Naive thymus-derived CD8-positive, alpha-beta T cell (primary cell): ENCODE measurements at regions not wholly inside any gene's neighbourhood (a gene's known extent, or its start where the extent isn't known, plus 50 kb on each side); places are given as distances from the start of the nearest gene placed in this dataset.
"Not testable (repeated sequence)": the region's sequence is repeated elsewhere in the genome, so short reads cannot be mapped to it uniquely, and the experiment has no call there.

ENCODE experiments used
- ATAC-seq, 2 donors: fragments of 150-1000 bp; cut with Tn5 transposase in 1 of 2; sonication (Bioruptor Pico), chemical (Tn5 transposase) in 1 of 2; 1 replicate in 1 of 2; 2 replicates in 1 of 2; pipeline ENCODE4 v1.10.0; 2021; ENCODE audit warnings: mild to moderate bottlenecking in 2 of 2, moderate library complexity in 2 of 2
- POLR2A ChIA-PET: fragments of 350-600 bp; sonication (Branson Sonifier 250); formaldehyde crosslinking; loops from one replicate; lab custom pipeline; 2021; ENCODE audit warnings: antibody characterized with exemption; lab: Charles Lee
- DNase-seq, 10 donors: peaks; one replicate each; pipeline versions ENCODE4 v3.0.0 to v3.0.0-alpha.2; 2020 to 2022
- H3K27ac Mint-ChIP-seq, 10 donors: one replicate each; pipeline ENCODE4 v1.8.0; 2020 to 2022; ENCODE audit warnings: mild to moderate bottlenecking in 10 of 10, mixed read lengths in 10 of 10, moderate library complexity in 4 of 10, inconsistent platforms in 1 of 10
- H3K27me3 Mint-ChIP-seq, 5 donors: one replicate each; pipeline ENCODE4 v1.8.0; 2021 to 2022; ENCODE audit warnings: mixed read lengths in 5 of 5
- H3K36me3 Mint-ChIP-seq, 3 donors: one replicate each; pipeline ENCODE4 v1.8.0; 2020 to 2022; ENCODE audit warnings: mixed read lengths in 3 of 3, mild to moderate bottlenecking in 2 of 3, inconsistent platforms in 1 of 3
- H3K4me1 Mint-ChIP-seq, 4 donors: one replicate each; pipeline ENCODE4 v1.8.0; 2021 to 2022; ENCODE audit warnings: mixed read lengths in 4 of 4
- H3K4me3 Mint-ChIP-seq, 10 donors: one replicate each; pipeline ENCODE4 v1.8.0; 2020 to 2022; ENCODE audit warnings: mild to moderate bottlenecking in 10 of 10, mixed read lengths in 10 of 10, moderate library complexity in 6 of 10, inconsistent platforms in 1 of 10
- H3K9me3 Mint-ChIP-seq, 9 donors: one replicate each; pipeline ENCODE4 v1.8.0; 2020 to 2022; ENCODE audit warnings: mixed read lengths in 9 of 9, mild to moderate bottlenecking in 3 of 9, inconsistent platforms in 1 of 9, moderate library complexity in 1 of 9

- Mint-ChIP-seq H3K27me3 (no peaks in the 10 kb centered on the region), H3K36me3 (no peaks in the 10 kb centered on the region), H3K4me3 (no peak overlapping the region), H3K4me1 (no peaks in the 10 kb centered on the region), H3K27ac (no peak overlapping the region), H3K9me3 (peaks cover 0 to 4% (median 0%) of the 10 kb centered on the region in 9 donors)
- POLR2A ChIA-PET: no interaction called here
- ATAC-seq (no peak), DNase-seq (no peak)
These were observed 685.7 kb downstream of the BCKDHB start for GRCh38 chr6:80792151-80792550.

DNA sequence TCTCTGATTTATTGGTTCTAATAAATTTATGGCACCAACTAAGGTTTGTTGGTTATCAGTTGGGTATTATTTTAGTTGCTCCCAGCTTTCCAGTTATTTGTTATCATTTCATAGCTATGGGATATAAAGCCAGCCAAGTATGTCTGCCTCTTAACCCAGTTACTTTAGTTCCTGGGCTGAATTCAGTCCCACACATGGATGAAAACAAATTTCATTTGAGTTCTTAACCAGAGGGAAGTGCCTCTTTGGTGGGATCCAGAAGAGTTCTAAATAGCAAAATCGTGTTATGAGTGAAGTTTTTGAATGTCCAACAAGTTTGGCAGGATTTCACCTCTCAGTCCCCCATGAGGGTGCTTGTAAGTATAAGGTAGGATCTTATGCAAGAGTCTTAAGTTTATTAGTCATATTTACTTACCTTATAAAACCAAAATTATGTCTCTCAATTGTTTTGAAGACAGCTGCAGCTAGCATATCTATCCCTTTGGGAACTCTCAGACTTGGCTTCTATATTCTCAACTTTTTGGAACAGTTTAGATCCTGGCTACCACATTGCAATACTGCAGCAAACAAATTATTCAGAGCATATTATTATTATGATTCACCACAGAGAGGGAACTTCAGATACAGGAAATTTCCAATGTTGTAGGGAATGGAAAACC lies 683.6 kb downstream of the BCKDHB start:
- POLR2A ChIA-PET: no interaction called here
- ATAC-seq (no peak), DNase-seq (no peak)
- H3K27me3 Mint-ChIP-seq: no peaks in the 10 kb centered on the region
- H3K4me1 Mint-ChIP-seq: no peaks in the 10 kb centered on the region
- H3K9me3 Mint-ChIP-seq: peaks cover 0 to 5% (median 0%) of the 10 kb centered on the region in 9 donors
- H3K4me3 Mint-ChIP-seq: no peak overlapping the region
- H3K27ac Mint-ChIP-seq: no peak overlapping the region
- no peaks in the 10 kb centered on the region for H3K36me3 Mint-ChIP-seq

- DNase-seq, ATAC-seq, H3K27ac Mint-ChIP-seq, H3K4me3 Mint-ChIP-seq, H3K27me3 Mint-ChIP-seq, POLR2A ChIA-PET, H3K4me1 Mint-ChIP-seq, H3K36me3 Mint-ChIP-seq: not testable (repeated sequence)
- H3K9me3 Mint-ChIP-seq: peaks cover 0 to 24% (median 13%) of the 10 kb centered on the region in 9 donors
These were observed 676.8 kb downstream of the BCKDHB start for GRCh38 chr6:80783271-80783670.

- POLR2A ChIA-PET: no interaction called here
- Mint-ChIP-seq H3K4me3 (no peak overlapping the region), H3K9me3 (peaks cover 0 to 7% (median 0%) of the 10 kb centered on the region in 9 donors), H3K27me3 (no peaks in the 10 kb centered on the region), H3K4me1 (no peaks in the 10 kb centered on the region), H3K36me3 (no peaks in the 10 kb centered on the region), H3K27ac (no peak overlapping the region)
- ATAC-seq: no peak
- DNase-seq: no peak
These were observed 665.5 kb downstream of the BCKDHB start for GRCh38 chr6:80771941-80772340.

DNA sequence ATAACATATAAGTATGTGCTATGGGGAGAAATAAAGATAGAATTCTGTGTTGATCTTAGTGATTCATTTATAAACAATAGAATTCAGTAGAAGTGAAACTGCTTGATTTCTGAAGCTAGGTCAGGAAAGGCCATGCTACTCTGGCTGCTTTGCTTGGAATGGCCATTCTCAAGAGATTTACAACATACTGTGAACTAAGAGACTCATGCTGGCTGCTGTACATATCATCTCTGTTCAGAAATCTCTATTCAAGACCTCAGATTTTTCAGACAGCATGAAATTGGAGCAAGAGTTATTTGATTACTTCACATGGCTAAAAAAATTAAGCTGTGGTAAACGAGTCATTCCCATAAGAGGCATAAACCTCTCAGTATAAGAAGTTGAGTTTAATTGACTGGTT lies 662.6 kb downstream of the BCKDHB start:
- no peak overlapping the region for H3K27ac Mint-ChIP-seq
- no peaks in the 10 kb centered on the region for H3K36me3 Mint-ChIP-seq
- ATAC-seq (no peak), DNase-seq (no peak)
- no peaks in the 10 kb centered on the region for H3K27me3 Mint-ChIP-seq
- POLR2A ChIA-PET: no interaction called here
- no peaks in the 10 kb centered on the region for H3K4me1 Mint-ChIP-seq
- peaks cover 0 to 7% (median 0%) of the 10 kb centered on the region in 9 donors for H3K9me3 Mint-ChIP-seq
- no peak overlapping the region for H3K4me3 Mint-ChIP-seq

- Mint-ChIP-seq H3K27me3 (no peaks in the 10 kb centered on the region), H3K27ac (no peak overlapping the region), H3K4me1 (no peaks in the 10 kb centered on the region), H3K9me3 (peaks cover 0 to 9% (median 0%) of the 10 kb centered on the region in 9 donors), H3K4me3 (no peak overlapping the region), H3K36me3 (no peaks in the 10 kb centered on the region)
- no peak for DNase-seq
- POLR2A ChIA-PET: no interaction called here
- no peak for ATAC-seq
These were observed 661.3 kb downstream of the BCKDHB start for GRCh38 chr6:80767808-80768207.

GRCh38 chr6:80744213-80744612 lies 637.7 kb downstream of the BCKDHB start:
- Mint-ChIP-seq H3K9me3 (peaks cover 0 to 24% (median 7%) of the 10 kb centered on the region in 9 donors), H3K27me3 (no peaks in the 10 kb centered on the region), H3K4me1 (no peaks in the 10 kb centered on the region), H3K27ac (no peak overlapping the region), H3K36me3 (no peaks in the 10 kb centered on the region), H3K4me3 (no peak overlapping the region)
- POLR2A ChIA-PET: no interaction called here
- DNase-seq: no peak
- no peak for ATAC-seq

DNA sequence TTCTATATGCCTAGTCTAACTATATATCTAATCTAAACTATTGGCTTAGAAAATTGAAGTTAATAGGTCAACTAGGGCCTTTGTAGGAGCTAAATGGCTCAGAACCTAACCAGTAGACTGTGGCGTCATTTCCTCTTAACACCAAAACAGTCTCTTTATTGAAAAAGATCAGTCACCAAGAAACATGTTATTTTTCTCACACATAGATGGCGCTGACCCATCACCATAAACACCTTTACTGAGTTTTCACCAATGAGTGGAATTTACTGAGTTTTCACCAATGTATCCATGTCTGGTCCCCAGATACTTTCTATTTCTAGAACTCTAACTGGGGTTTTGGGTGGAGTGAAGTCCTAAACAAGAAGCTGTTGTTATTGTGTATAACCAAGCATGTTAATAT lies 636.0 kb downstream of the BCKDHB start:
- ATAC-seq: no peak
- no peaks in the 10 kb centered on the region for H3K27me3 Mint-ChIP-seq
- no peak overlapping the region for H3K4me3 Mint-ChIP-seq
- no peak overlapping the region for H3K27ac Mint-ChIP-seq
- POLR2A ChIA-PET: no interaction called here
- no peak for DNase-seq
- no peaks in the 10 kb centered on the region for H3K36me3 Mint-ChIP-seq
- no peaks in the 10 kb centered on the region for H3K4me1 Mint-ChIP-seq
- H3K9me3 Mint-ChIP-seq: peaks cover 0 to 24% (median 7%) of the 10 kb centered on the region in 9 donors

GRCh38 chr6:80733641-80734040 lies 627.2 kb downstream of the BCKDHB start:
- no peak for ATAC-seq
- peaks cover 0 to 10% (median 0%) of the 10 kb centered on the region in 9 donors for H3K9me3 Mint-ChIP-seq
- no peak overlapping the region for H3K27ac Mint-ChIP-seq
- no peaks in the 10 kb centered on the region for H3K27me3 Mint-ChIP-seq
- POLR2A ChIA-PET: no interaction called here
- DNase-seq: no peak
- no peak overlapping the region for H3K4me3 Mint-ChIP-seq
- no peaks in the 10 kb centered on the region for H3K4me1 Mint-ChIP-seq
- no peaks in the 10 kb centered on the region for H3K36me3 Mint-ChIP-seq

- peaks cover 0 to 10% (median 0%) of the 10 kb centered on the region in 9 donors for H3K9me3 Mint-ChIP-seq
- ATAC-seq (no peak), DNase-seq (no peak)
- no peak overlapping the region for H3K4me3 Mint-ChIP-seq
- no peaks in the 10 kb centered on the region for H3K36me3 Mint-ChIP-seq
- H3K27ac Mint-ChIP-seq: no peak overlapping the region
- H3K27me3 Mint-ChIP-seq: no peaks in the 10 kb centered on the region
- H3K4me1 Mint-ChIP-seq: no peaks in the 10 kb centered on the region
- POLR2A ChIA-PET: no interaction called here
These were observed 622.4 kb downstream of the BCKDHB start for GRCh38 chr6:80728830-80729229.

- peaks cover 0 to 10% (median 0%) of the 10 kb centered on the region in 9 donors for H3K9me3 Mint-ChIP-seq
- no peak overlapping the region for H3K4me3 Mint-ChIP-seq
- ATAC-seq (no peak), DNase-seq (no peak)
- H3K27ac Mint-ChIP-seq: no peak overlapping the region
- no peaks in the 10 kb centered on the region for H3K4me1 Mint-ChIP-seq
- H3K36me3 Mint-ChIP-seq: no peaks in the 10 kb centered on the region
- POLR2A ChIA-PET: no interaction called here
- no peaks in the 10 kb centered on the region for H3K27me3 Mint-ChIP-seq
These were observed 621.8 kb downstream of the BCKDHB start for GRCh38 chr6:80728101-80728750.

DNA sequence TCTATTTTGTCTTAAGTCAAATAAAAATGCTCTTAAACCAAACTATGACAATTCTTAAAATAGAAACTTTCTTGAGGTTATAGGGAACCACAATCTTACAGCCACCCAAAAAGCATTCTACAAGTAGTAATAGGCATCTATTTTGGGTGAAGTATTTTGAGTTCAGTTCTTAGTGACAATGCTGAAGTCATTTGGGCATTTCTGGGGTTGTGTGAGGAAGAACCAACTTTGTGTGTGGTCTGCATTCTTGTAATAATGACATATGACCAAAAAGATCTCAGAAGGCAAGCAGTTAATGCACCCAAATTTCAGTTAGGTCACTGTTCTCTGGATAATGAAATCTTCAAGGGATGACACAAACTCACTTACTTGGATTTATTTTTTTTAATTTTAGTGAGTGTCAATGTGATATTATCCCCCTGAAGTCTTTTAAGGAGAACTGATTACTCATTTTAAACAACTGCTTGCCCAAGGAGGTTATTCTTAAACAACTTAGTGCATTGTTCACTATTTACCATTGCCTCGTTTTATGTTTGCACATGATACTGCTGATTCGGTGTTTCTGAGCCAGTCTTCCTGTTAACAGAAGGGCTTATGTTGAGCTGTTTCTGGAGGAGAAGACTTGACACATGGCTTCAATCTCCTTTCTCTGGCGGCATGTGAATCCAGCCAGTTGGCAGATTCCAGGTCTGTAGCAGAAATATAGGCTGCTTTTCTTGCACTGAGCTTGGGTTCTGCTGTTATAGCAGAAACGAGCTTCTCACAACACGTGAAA lies 618.9 kb downstream of the BCKDHB start:
- POLR2A ChIA-PET: no interaction called here

GRCh38 chr6:80720824-80721223 lies 614.4 kb downstream of the BCKDHB start:
- Mint-ChIP-seq H3K4me1 (no peaks in the 10 kb centered on the region), H3K27me3 (no peaks in the 10 kb centered on the region), H3K9me3 (no peaks in the 10 kb centered on the region), H3K4me3 (no peak overlapping the region), H3K27ac (no peak overlapping the region), H3K36me3 (no peaks in the 10 kb centered on the region)
- POLR2A ChIA-PET: no interaction called here
- DNase-seq (no peak), ATAC-seq (no peak)

More for the DNA sequence above, 618.9 kb downstream of the BCKDHB start:
- H3K27ac Mint-ChIP-seq: no peak overlapping the region
- no peak for ATAC-seq
- H3K27me3 Mint-ChIP-seq: no peaks in the 10 kb centered on the region
- DNase-seq: no peak
- H3K9me3 Mint-ChIP-seq: peaks cover 0 to 3% (median 0%) of the 10 kb centered on the region in 9 donors
- H3K36me3 Mint-ChIP-seq: no peaks in the 10 kb centered on the region
- no peaks in the 10 kb centered on the region for H3K4me1 Mint-ChIP-seq
- no peak overlapping the region for H3K4me3 Mint-ChIP-seq
